ENCODE measurements at regions not wholly inside any gene's neighbourhood (a gene's known extent, or its start where the extent isn't known, plus 50 kb on each side); places are given as distances from the start of the nearest gene placed in this dataset.

- no peak overlapping the region for H3K4me3 ChIP-seq (ENCODE audit: low read depth, low read length)
- TF ChIP-seq, protein P1, sequence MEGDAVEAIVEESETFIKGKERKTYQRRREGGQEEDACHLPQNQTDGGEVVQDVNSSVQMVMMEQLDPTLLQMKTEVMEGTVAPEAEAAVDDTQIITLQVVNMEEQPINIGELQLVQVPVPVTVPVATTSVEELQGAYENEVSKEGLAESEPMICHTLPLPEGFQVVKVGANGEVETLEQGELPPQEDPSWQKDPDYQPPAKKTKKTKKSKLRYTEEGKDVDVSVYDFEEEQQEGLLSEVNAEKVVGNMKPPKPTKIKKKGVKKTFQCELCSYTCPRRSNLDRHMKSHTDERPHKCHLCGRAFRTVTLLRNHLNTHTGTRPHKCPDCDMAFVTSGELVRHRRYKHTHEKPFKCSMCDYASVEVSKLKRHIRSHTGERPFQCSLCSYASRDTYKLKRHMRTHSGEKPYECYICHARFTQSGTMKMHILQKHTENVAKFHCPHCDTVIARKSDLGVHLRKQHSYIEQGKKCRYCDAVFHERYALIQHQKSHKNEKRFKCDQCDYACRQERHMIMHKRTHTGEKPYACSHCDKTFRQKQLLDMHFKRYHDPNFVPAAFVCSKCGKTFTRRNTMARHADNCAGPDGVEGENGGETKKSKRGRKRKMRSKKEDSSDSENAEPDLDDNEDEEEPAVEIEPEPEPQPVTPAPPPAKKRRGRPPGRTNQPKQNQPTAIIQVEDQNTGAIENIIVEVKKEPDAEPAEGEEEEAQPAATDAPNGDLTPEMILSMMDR (IDR thresholded peaks at IDR 0.05; ENCODE audit: low read depth, low read length) = no peak
Observed at GRCh38 chr6:104396077-104396476, 463.6 kb downstream of the HACE1 start.

GRCh38 chr6:104381907-104382306 lies 477.8 kb downstream of the HACE1 start:
- TF ChIP-seq, protein P1 (IDR thresholded peaks at IDR 0.05; ENCODE audit: low read depth, low read length) = no peak
- H3K4me3 ChIP-seq (ENCODE audit: low read depth, low read length) = no peak overlapping the region

GRCh38 chr6:104365451-104366234 lies 494.1 kb downstream of the HACE1 start:
- H3K4me3 ChIP-seq (ENCODE audit: low read depth, low read length) = no peak overlapping the region
- TF ChIP-seq, protein P1 (IDR thresholded peaks at IDR 0.05; ENCODE audit: low read depth, low read length) = no peak

DNA sequence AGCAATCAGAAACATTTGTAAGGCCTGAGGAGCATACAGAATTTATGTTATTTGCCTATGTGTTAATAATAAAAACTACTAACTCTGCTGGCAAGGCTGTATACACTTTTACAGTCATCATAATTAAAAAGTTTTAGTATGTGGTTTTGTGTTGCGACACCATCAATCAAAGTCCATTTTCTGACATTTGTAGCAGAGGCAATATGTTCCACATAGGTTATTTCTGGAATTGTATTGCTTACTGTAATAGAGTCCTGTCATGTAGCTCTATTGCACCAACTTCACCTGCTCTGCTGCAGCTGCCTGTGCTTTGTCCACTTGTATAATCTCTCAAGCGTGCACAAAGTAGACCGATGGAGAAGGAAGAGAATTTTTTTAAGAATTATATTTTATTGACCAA lies 501.8 kb downstream of the HACE1 start:
- TF ChIP-seq, protein P1 (IDR thresholded peaks at IDR 0.05; ENCODE audit: low read depth, low read length) = no peak
- no peak overlapping the region for H3K4me3 ChIP-seq (ENCODE audit: low read depth, low read length)

- H3K4me3 ChIP-seq (ENCODE audit: low read depth, low read length) = no peak overlapping the region
- TF ChIP-seq, protein P1 (IDR thresholded peaks at IDR 0.05; ENCODE audit: low read depth, low read length) = no peak
Observed at GRCh38 chr6:104356197-104356596, 503.5 kb downstream of the HACE1 start.

DNA sequence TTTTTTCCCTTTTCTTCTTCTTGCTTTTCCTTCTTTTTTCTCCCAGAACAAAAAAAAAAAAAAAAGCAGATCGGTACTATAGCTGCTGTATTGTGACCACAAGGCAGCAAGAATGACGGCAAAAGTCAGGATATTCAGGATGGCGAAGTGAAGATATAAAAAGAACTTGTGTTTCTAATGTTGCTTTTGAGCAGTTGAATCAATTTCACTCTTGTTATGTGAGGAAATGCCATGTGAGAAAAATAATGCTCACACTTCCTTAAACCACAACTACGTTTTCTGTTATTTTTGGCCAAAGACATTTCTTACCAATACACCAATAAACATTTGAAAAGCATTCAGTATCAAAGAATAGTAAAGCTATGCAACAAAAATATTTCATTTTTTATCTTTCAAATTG lies 510.5 kb downstream of the HACE1 start:
- TF ChIP-seq, protein P1 (IDR thresholded peaks at IDR 0.05; ENCODE audit: low read depth, low read length) = no peak
- H3K4me3 ChIP-seq (ENCODE audit: low read depth, low read length) = no peak overlapping the region

DNA sequence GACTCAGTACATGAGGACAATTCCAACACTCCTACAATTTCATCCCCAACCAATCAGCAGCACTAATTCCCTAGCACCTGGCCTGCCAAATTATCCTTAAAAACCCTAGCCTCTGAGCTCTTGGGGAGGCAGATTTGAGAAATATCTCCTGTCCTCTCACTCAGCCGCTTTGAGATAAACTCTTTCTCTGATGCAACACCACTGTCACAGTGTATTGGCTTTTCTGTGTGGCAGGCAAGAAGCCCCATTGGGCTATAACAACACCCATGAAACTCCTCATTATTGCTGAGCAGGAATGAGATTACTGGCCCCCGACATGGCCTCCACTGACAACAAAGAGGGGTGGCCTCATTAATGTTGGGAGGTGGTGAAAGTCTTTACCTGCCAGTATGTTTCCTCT lies 515.5 kb downstream of the HACE1 start:
- no peak overlapping the region for H3K4me3 ChIP-seq (ENCODE audit: low read depth, low read length)
- TF ChIP-seq, protein P1 (IDR thresholded peaks at IDR 0.05; ENCODE audit: low read depth, low read length) = no peak
